ENCODE measurements at regions not wholly inside any gene's neighbourhood (a gene's known extent, or its start where the extent isn't known, plus 50 kb on each side); places are given as distances from the start of the nearest gene placed in this dataset.
"Not testable (repeated sequence)": the region's sequence is repeated elsewhere in the genome, so short reads cannot be mapped to it uniquely, and the experiment has no call there.

DNA sequence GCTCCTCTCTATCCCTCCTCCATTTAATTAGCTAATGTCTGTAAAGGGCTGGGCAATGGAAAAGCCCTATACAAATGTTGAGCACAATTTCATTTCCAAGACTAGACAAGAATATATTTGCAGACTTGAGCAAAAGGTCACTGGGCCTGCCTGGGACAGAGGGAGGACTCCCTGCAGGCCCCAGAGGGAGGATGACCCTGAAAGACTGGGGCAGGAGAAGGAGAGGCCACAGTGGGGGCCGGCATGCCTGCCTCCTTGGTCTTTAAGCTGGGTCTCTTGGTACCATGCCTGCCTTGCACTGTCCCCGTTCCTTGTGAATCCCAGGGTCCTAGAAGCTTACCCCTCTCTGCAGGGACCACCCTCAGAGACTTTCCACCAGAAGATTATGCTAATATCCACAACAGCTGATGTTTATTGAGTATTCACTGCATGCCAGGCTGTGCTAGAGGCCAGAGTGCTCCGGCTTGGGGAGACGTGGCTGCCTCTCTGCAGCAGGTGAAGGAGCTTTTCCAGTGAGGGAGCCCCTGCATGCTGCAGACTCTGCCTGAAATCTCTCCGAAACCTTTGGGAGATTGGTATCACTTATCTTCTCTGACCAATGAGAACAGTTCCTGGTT lies 72.7 kb upstream of the HSPA9 start:
- DNase-seq (ENCODE audit: low spot score) = no peak

DNA sequence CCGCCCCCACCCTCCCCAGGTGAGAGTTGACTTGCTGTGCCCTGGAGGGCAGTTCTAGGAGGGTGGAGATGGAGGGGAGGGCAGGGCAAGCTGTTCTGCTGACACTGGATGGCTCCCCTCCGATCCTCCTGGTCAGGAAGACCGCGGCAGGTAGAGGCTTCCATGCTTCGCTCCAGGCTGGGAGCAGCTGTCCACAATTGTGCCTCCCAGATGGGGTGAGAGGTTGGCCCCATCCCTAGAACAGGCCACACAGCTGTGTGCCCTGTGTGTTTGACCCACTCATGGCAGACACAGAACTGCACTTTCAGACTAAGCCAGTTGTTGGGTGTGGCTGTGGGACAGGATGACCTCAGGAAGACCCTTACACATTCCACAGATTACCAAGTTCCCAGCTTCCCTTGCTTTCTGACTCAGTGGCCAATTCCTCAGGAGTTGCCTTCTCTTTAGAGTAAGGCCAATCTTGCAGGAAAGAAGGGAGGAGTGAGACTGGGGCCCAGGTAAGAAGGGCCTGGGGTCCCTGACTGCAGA lies 72.1 kb upstream of the HSPA9 start:
- no peak for DNase-seq (ENCODE audit: low spot score)

DNA sequence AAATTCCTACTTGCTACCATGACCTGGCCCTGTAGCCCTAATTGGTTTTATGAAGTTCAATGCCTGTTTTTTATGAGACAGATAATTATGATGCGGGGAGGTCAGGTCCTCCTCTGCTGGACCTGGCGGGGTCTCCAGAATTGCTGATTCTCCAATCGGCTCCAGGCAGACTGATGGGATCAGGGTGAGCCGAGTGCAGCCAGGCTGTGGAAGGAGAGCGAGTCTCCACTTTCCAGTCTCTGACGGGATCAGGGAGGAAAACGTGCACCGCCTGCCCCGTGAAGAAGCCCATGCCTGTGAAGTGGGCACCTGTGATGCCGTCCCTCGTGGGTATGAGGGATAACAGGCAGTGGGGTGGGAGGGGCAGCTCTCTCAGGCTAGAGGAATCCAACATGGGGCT lies 71.5 kb upstream of the HSPA9 start:
- DNase-seq (ENCODE audit: low spot score) = no peak

DNA sequence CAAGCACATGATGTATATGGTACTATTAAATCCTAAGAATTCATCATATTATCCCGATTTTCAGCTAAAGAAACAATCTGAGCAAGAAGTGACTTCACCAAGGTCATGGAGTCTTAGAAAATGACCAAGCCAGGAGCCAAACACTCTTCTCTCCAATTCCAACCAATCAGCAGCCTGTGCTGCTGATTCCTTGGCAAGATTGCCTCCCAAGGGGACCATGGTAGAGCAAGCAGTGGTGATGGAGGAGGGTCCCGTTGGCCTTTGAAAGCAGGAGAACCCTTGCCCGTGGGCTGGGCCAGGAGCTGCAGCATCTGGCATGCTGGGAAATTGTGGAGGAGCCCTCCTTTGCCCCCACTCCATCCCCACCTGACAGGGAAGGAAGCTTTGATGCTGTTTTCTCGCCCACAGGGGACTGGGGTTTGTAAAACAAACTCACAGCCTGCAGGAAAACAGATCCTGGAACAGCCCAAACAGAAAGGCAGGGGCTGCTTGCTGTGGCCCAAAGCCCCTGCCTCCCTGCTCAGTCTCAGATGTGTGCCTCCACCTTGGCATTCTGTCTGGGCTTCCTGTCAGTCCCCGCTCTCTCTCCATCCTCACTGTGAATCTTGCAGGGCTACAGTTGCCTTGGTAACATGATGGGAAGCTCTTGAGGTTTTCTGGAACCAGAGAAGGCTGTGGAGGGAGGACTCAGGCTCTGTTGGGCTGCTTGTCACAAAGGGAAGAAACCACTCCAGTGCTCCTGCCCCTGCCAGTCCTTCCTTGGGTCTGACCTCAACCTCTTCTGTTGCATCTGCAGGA lies 70.8 kb upstream of the HSPA9 start:
- DNase-seq (ENCODE audit: low spot score) = no peak

DNA sequence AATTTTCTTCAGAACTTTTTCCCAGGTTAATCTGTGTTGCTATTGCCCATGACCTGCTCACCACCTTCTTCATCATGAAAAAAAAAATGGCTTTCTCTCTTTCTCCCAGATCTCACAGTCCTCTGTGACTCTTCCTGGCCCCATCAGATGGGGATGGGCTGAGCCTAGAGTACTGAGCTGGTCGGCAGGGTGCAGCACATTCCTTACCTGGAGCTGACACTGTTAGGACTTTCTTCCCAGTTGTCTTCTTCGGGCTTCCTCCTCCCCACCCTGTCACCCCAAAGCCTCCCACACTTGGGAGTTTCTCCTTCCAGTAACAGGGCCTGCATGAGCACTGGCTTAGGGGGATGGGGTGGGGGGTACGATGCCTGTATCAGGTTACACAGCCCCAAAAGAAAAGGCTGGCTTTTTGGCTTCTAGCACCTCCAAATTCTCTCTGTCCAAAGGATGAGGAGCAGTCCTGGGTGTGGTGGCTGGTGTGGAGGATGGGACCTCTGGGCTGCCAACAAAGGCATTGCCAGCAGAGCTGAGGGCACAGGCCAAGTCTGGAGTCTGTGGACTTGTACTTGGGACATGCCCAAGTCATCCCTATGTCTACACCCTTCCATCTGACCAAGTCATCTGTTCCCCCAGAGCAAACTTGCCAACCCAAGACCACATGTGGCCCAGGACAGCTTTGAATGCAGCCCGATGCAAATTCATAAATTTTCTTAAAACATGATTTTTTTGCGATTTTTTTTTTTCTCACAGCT lies 68.0 kb upstream of the HSPA9 start:
- no peak for DNase-seq (ENCODE audit: low spot score)

DNA sequence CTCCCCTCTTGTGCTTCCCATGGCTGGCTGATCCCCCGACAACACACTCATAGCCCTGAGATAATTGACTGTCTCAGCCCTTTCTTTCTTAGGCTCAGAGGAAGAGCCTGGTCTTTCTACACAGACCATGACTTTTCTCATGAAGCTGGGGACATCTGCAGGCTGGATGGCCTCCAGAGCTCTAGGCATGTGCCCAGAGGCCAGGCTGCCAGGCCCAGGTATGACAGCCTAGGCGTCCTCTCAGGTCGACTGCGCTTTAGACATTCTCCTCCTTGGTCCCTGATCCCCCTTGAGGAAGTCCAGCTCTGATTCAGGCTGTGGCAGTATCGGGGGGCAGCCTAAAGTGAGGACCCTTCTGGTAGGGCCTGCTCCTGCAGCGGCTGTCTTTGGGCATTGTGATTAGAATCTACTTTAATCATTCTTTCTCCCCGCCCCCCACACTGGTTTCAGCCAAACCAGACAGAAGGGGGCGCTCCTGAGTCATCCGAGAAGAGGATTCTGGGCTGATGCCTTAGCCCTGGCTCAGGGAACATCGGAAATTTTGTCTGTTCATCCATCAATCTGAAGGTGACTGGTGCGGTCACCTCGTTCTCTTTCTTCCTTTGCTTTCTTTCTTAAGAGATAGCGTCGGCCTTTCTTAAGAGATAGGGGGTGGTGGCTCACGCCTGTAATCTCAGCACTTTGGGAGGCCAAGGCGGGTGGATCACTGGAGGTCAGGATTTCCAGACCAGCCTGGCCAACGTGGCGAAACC lies 66.5 kb upstream of the HSPA9 start:
- peak; percentile 40 for DNase-seq (ENCODE audit: low spot score)

DNA sequence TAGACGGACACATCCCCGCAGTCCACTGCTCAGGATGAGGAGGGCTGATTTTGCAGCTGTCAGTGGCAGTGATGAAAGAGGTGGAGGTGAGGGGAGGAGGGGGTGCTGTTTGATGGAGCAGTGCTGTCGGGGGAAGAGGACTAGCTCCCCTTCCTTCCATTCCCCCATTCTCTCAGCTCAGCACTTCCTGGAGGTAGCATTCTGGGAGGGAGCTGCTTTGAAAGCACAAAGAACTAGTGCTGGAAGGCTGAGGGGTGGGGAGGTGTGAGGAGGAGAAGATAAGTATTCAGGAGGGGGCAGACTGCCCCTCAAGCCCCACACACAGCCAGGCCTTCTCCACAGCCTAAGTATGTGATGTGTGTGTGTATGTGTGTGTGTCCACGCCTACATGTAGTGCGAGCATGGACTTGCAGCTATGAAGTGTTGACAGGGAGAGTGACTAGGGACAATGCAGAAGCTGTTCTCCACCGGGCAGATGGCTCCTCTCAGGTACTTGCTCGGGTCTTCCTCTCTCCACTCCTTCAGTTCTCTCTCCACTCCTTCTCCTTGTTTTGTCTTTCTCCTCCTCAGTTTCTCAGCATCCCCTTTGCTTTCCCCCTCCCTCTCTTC lies 65.5 kb upstream of the HSPA9 start:
- DNase-seq (ENCODE audit: low spot score) = no peak

DNA sequence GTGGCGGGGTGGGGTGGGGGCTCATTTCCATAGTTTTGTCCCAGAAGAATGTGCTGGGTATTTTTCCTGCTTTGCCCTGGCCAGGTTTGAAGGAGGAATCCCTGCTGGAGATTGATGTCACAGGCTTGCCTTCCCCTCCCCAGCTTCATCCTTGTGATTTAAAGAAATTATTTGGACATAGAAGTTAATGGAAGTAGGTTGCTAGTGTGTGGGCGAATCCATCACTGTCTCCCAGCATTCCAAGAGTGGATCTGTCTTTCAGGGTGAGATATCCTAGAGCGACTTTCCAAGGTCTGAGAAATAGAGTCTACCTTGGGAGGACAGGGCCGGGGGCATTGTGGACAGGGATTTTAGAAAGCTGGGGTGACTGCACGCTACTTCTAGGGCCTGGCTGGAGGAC lies 64.9 kb upstream of the HSPA9 start:
- no peak for DNase-seq (ENCODE audit: low spot score)

DNA sequence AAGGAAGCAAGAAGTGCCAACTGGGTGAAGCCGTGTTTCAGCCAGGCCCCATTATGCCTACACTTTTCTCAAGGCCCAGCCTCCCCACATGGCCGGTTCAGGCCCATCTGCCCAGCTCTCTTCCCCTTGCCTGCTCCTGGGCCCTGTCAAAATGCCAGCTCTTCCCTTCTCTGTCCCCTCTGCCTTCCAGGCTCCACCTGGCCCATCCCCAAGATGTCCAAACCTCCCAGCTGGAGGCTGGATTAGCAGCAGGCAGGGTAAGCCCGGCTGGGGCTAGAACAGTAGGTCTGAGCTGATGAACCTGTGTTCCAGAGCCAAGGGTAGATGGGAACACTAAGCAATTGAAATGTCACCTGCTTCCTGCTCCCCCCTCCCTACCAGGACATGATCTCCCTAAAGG lies 64.1 kb upstream of the HSPA9 start:
- DNase-seq (ENCODE audit: low spot score) = no peak

DNA sequence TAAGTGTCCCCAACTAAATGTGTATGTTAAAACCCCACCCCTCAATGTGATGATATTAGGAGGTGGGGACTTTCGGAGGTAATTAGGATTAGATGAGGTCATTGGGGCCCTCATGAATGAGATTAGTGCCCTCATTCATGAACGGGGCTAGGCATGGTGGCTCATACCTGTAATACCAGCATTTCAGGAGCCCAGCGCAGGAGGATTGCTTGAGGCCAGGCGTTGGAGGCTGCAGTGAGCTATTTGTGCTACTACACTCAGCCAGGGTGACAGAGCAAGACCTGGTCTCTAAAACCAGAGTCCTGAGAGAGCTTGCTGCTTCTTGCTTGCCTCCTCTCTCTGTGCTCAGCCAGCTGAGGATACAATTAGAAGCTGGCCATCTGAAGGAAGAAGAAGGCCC lies 62.1 kb upstream of the HSPA9 start:
- no peak for DNase-seq (ENCODE audit: low spot score)

DNA sequence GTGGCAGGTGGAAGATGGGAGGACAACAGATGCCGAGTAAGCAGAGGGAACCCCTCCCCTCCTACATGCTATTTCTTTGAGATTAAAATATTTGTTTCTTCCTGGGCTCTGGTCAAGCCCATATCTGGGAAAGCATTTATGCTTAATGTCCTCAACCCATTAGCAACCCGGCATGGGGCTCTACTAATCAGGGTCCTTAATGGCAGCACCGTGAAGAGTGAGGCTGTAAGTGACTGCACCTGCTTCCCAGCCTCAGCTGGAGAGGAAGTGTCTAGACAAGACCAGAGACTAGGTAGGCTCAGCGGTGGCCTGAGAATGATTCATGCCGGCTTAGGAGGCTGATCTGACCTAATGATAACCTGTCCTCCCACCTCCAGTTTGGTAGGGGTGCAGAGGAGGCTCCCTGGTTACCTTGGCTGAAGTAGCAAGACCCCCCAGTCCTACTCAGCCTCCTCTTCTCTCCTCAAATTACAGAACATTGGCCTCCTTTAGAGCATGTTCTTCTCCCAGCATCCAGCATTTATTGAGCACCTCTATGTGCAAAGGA lies 61.3 kb upstream of the HSPA9 start:
- no peak for DNase-seq (ENCODE audit: low spot score)

DNA sequence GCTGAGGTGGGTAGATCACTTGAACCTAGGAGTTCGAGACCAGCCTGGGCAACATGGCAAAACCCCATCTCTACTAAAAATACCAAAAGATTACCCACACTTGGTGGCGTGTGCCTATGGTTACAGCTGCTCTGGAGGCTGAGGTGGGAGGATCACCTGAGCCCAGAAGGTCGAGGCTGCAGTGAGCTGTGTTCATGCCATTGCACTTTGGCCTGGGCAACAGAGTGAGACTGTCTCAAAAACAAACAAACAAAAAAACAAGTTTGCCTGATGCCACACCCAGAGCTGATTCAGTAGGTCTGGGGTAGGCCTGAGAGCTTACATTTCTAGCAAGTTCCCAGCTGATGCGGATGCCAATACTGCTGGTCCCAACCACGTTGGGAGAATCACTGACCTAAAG lies 60.5 kb upstream of the HSPA9 start:
- no peak for DNase-seq (ENCODE audit: low spot score)

DNA sequence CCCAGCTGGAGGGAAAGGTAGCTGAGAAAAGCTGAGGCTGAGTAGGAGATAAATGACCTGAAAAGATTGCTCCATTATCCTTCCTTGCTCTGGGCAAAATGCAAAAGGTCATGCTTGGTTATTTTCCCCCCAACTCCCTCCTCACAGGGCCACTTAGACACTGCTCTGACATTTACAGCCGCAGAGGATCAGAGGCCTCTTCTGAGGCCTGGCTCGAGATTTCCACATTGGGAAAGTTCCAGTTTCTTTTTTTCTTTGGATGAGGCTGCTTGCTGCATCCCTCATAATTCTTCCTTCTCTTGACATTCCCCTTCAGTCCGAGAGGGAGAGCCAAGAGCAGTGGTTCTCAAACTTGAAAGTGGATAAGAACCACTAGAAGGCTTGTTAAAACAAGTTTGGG lies 60.1 kb upstream of the HSPA9 start:
- DNase-seq (ENCODE audit: low spot score) = no peak

DNA sequence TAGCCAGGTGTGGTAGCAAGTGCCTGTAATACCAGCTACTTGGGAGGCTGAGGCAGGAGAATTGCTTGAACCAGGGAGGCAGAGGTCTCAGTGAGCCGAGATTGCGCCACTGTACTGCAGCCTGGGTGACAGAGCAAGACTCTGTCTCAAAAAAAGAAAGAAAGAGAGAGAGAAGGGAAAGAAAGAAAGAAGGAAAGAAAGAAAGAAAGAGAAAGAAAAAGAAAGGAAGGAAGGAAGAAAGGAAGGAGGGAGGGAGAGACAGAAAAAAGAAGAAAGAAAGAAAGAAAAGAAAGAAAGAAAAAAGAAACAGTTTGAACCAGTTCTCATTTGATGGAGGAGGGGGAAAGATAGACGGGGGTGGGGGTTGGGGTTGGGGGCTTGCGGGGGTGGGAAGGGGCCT lies 59.6 kb upstream of the HSPA9 start:
- DNase-seq (ENCODE audit: low spot score) = not testable (repeated sequence)

DNA sequence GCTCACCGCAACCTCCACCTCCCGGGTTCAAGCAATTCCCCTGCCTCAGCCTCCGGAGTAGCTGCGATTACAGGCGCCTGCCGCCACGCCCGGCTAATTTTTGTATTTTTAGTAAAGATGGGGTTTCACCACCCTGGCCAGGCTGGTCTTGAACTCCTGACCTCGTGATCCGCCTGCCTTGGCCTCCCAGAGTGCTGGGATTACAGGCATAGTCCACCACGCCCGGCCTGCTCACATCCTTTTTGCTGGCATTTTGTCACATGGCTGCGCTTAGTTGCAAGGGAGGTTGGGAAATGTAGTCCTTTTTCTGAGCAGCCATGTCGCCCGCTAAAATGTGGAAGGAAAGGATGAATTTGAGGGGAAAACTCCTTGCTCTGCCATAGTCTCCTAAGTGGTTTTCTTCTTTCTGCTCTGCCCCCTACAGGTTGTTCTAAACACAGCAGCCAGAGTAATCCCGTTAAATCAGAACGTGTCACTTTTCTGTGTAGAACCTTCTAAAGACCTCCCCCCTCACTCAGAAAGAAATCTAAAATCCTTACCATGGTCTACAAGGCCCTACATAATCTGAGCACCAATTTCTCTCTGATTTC lies 57.8 kb upstream of the HSPA9 start:
- peak; percentile 39 for DNase-seq (ENCODE audit: low spot score)

DNA sequence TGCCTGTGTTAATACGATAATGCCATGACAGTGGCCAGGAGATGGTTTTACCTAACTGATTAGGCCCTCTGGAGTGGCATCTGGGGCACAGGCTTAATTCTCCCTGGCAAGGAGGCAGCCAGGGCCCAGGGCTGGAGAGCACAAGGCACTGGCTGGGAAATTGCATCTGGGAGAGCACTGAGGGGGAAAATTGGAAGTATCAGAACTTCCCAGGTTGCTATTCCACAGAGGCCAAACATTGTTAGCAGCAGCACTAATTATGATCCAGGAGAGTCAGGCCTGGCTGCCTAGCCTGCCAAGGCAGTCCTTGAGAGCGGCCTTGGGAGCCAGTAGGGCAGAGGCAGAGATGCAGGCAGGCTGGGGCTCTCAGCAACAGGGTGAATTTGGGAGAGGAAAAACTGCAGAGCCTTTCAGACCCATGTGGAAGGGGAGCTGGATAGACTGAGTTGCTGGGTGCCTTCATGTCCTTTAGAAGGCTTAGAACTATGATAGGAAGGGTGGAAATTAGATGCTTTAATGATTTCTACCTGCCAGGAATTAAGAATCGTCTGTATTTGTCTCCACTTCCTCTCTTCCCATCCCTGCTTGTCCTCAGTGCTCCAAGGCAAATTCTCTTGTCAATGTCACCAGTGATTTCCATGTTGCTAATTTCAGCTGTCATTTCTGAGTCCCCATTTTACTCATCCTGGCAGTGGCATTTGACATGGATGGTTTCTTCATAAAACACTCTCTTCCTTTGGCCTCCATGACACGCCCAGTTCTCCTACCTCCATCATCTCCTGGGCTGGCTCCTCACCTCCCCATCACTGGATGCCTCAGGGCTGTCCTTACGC lies 56.1 kb upstream of the HSPA9 start:
- no peak for DNase-seq (ENCODE audit: low spot score)

DNA sequence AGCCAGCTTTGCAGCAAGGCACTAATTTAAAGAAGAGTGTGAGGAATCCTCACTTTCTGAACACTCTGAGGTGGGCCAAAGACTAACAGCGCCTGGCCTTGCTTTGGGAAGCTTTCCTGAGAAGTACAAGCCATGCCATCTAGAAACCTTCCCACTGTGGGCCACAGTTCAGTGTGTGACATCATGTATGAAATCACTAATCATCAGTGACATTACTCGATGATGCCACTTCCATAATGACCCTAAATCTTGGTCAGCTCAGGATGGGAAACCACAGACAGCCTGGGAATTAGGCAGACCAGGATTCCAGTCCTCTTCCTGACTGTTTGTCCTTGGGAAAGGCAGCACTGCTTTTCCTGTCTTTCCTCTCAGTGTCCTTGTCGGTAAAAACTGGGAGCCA lies 54.2 kb upstream of the HSPA9 start:
- DNase-seq (ENCODE audit: low spot score) = no peak

DNA sequence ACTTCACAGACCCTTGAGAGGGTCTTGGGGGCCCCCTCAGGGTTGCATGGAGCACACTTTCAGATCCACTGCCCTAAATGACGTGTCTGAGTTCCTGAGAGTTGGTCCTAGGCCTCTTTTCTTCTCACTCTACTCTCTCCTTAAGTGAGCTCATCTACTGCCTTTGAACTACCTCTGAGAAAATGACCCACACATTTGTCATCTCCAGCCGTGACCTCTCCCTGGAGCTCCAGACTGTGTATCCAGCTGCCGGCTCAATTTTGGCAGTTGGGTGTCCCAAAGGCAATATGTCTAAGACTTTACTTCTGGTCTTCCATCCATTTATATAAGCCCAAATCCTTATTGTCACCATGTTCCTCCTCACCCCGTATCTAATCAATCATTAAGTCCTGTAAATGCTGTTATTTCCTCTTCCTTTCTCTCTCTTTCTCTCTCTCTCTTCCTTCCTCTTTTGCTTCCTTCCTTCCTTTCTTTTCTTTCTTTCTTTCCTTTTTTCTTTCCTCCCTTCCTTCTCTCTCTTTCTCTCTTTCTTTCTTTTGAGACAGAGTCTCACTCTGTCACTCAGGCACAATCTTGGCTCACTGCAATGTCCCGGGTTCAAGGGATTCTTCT lies 51.2 kb upstream of the HSPA9 start:
- no peak for DNase-seq (ENCODE audit: low spot score)

DNA sequence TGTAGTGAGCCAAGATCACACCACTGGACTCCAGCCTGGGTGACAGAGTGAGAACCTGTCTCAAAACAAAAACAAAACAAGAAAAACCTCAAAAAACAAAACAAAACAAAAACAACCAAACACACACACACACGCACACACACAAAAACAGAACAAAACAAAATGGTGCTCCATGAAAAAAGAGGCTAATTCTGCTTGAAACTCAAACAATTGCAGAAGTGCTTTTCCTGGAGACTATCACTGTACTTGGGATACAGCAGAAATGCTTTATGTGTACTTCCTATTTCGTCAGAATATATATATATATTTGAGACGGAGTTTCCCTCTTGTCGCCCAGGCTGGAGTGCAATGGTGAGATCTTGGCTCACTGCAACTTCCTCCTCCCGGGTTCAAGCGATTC lies 49.9 kb upstream of the HSPA9 start:
- no peak for DNase-seq (ENCODE audit: low spot score)
